ENCODE measurements at regions not wholly inside any gene's neighbourhood (a gene's known extent, or its start where the extent isn't known, plus 50 kb on each side); places are given as distances from the start of the nearest gene placed in this dataset.
"Not testable (repeated sequence)": the region's sequence is repeated elsewhere in the genome, so short reads cannot be mapped to it uniquely, and the experiment has no call there.

DNA sequence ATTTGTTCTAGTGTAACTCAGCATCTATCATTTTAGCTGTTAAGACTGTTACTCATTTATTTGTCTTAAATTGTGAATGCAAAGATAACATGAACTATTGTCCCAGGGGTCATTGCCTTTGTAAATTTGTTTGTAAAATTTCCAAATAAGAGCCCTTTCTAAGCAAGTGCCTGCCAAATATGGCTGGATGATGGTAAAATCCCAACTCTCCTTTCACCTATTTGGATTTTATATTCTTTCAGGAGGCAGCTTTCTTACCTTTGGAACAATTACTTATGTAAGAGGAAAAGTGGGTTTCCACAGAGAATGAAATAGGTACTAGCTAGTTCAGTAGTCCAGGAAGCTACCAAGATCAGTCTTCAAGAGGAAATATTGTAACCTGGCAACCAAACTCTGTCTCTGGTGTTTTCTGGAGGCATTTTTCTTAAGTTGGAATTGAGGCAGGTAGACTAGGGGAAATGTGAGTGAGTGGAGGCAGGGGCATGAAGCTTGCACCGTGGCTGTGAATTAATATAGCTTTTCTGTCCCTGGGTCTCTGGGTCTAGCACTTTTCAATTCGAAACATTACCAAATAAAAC, 88.5 kb upstream of the XIST start:
- DNase-seq, result no peak

GRCh38 chrX:73937843-73938242, 85.3 kb upstream of the XIST start:
- not testable (repeated sequence) for DNase-seq

- no peak for DNase-seq
These were observed 80.0 kb upstream of the XIST start for GRCh38 chrX:73932522-73932921.

- no peak for DNase-seq
These were observed 77.8 kb upstream of the XIST start for GRCh38 chrX:73930300-73930699.

- DNase-seq, result no peak
These were observed 70.4 kb upstream of the XIST start for GRCh38 chrX:73922856-73923455.

GRCh38 chrX:73916931-73917667, 64.6 kb upstream of the XIST start:
- DNase-seq, result no peak

DNA sequence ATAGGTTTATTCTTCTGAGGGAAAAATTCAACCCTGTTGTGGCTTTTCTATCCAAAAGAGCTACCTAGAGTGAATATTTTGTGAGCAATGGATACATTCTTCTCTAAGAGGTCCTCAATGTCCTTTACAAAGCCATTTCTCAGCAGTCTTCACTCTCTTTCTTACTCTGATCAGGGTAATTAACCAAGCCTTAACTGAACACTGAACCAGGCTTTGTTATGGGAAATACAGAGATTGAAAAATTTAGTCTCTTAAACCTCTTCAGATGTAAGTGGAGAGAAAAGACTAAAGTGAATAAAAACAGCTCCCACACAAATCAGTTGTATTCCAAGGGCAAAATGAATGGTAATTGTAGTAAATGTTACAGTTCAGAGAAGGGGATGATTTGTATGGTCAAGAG, 64.0 kb upstream of the XIST start:
- no peak for DNase-seq

GRCh38 chrX:73914792-73915191, 62.3 kb upstream of the XIST start:
- not testable (repeated sequence) for DNase-seq

DNA sequence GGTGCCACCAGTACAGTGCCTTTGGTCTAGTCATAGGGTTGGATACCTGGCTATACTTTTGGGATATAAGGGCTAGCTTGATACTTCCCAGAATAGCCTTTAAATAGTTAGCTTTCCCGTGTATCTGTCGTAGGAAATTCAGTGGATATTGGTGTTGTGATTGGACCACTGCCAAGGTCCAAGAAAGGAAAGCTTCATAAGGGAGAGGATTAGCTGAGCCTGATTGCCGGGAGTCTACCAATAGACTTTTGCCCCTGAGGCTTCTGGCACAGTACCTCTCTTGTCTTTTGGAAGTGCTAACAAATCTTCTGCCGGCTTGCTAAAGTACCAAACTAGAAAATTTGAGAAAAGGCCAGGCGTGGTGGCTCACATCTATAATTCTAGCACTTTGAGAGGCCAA, 61.1 kb upstream of the XIST start:
- DNase-seq, result no peak

GRCh38 chrX:73911946-73912345, 59.4 kb upstream of the XIST start:
- DNase-seq, result not testable (repeated sequence)

- DNase-seq, result not testable (repeated sequence)
These were observed 53.3 kb upstream of the XIST start for GRCh38 chrX:73905749-73906374.

DNA sequence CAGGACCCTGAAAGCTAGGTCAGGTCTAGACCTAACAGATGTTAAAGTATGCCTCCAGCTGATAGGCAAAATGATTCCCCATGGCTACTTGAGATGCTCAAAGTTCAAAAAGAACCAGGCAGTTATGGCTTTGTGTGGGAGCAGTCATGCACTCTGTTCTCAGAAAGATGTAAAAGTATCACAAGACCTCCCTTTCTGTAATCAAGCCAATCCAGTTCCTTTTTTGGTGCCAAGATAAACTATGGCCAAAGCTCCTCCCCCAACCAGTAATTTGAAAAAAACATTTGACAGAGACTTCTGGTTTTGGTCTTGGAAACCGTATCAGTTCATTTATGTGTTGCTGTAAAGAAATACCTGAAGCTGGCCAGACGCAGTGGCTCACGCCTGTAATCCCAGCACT, 51.4 kb upstream of the XIST start:
- no peak for DNase-seq
